HCT116 (cell line): ENCODE measurements at regions not wholly inside any gene's neighbourhood (a gene's known extent, or its start where the extent isn't known, plus 50 kb on each side); places are given as distances from the start of the nearest gene placed in this dataset.

Experiments
- ATAC-seq: fragments of 200-7000 bp; cut with Tn5 transposase; 2 replicates; pipeline ENCODE4 v1.9.1; 2020; ENCODE audit warnings: mild to moderate bottlenecking, moderate library complexity
- BruUV-seq: library from RNA; stranded (reverse); fragments of 400-500 nt; replicated peaks from 2 replicates; lab custom pipeline; 2021; lab: Mats Ljungman, UMichigan
- CTCF ChIA-PET: fragments of 300-600 bp; sonication (Branson Sonifier 250); formaldehyde crosslinking; loops from one replicate; lab custom pipeline; 2021; ENCODE audit warnings: antibody characterized with exemption; lab: Charles Lee
- POLR2A ChIA-PET: fragments of 300-600, 350-600 bp; sonication (Branson Sonifier 250); formaldehyde crosslinking; loops from one replicate; lab custom pipeline; 2021; ENCODE audit warnings: antibody characterized with exemption; lab: Charles Lee
- RAD21 ChIA-PET, 2 experiments: fragments of 300-600 bp; sonication (Branson Sonifier 250); formaldehyde crosslinking; loops; one replicate each; lab custom pipeline; 2023; ENCODE audit warnings: low total read pairs in 2 of 2; ENCODE audit not compliant: uncharacterized antibody in 2 of 2, unreplicated experiment in 2 of 2, low non-redundant PET in 1 of 2; lab: Charles Lee
- DNase-seq: peaks from one replicate; pipeline ENCODE4 v3.0.0-alpha.2; 2010; ENCODE audit warnings: low read depth, low spot score
- H2AFZ ChIP-seq: fragments of 200-600 bp; shearing (Covaris generic), sonication (generic); 2 replicates; pipeline ENCODE4 v1.6.1; 2017; ENCODE audit warnings: low read depth, mixed run types, mixed read lengths, antibody characterized with exemption, low read length; ENCODE audit not compliant: poor library complexity, severe bottlenecking
- H3K27ac ChIP-seq: 2 replicates; pipeline ENCODE4 v1.5.1; 2012; ENCODE audit warnings: low read depth, low read length
- H3K27me3 ChIP-seq: fragments of 200-600 bp; sonication (generic); 2 replicates; pipeline ENCODE4 v1.6.1; 2016; ENCODE audit warnings: mixed run types, low read length, mixed read lengths; ENCODE audit not compliant: insufficient read depth
- H3K36me3 ChIP-seq, 2 experiments: fragments of 200-500 bp in 1 of 2; fragments of 200-600 bp in 1 of 2; sonication (Bioruptor generic) in 1 of 2; sonication (generic) in 1 of 2; 2 replicates each; pipeline versions ENCODE4 v1.5.1 to v1.6.1; 2014 to 2016; ENCODE audit warnings: low read length in 2 of 2, inconsistent platforms in 1 of 2, mixed read lengths in 1 of 2, mixed run types in 1 of 2; ENCODE audit not compliant: insufficient read depth in 2 of 2, control insufficient read depth in 1 of 2
- H3K4me1 ChIP-seq, 2 experiments: fragments of 200-600 bp in 1 of 2; sonication (generic) in 1 of 2; 2 replicates each; pipeline versions ENCODE4 v1.5.1 to v1.6.1; 2012 to 2017; ENCODE audit warnings: low read length in 2 of 2, inconsistent platforms in 1 of 2, mild to moderate bottlenecking in 1 of 2, mixed read lengths in 1 of 2, mixed run types in 1 of 2, moderate library complexity in 1 of 2; ENCODE audit not compliant: insufficient read depth in 2 of 2, control insufficient read depth in 1 of 2
- H3K4me2 ChIP-seq: fragments of 200-600 bp; sonication (generic); 2 replicates; pipeline ENCODE4 v1.6.1; 2017; ENCODE audit warnings: mixed run types, low read length, mixed read lengths
- H3K4me3 ChIP-seq, 2 experiments: fragments of 200-600 bp in 1 of 2; sonication (generic) in 1 of 2; replicated peaks in 1 of 2; 2 replicates each; pipeline ENCODE4 v1.5.1; 2011 to 2016; ENCODE audit warnings: low read length in 2 of 2, control low read depth in 1 of 2, low read depth in 1 of 2, mild to moderate bottlenecking in 1 of 2, mixed read lengths in 1 of 2, mixed run types in 1 of 2
- H3K79me2 ChIP-seq: fragments of 200-600 bp; sonication (generic); 2 replicates; pipeline ENCODE4 v1.6.1; 2017; ENCODE audit warnings: mild to moderate bottlenecking, mixed run types, low read length, moderate library complexity, mixed read lengths; ENCODE audit not compliant: insufficient read depth
- H3K9ac ChIP-seq: fragments of 200-600 bp; sonication (generic); 2 replicates; pipeline ENCODE4 v1.6.1; 2016; ENCODE audit warnings: low read length, mixed read lengths
- H3K9me2 ChIP-seq: fragments of 200-600 bp; sonication (generic), shearing (Covaris generic); 2 replicates; pipeline ENCODE4 v1.6.1; 2017; ENCODE audit warnings: mixed run types, mild to moderate bottlenecking, moderate library complexity; ENCODE audit not compliant: insufficient read depth
- H3K9me3 ChIP-seq, 2 experiments: fragments of 200-500 bp in 1 of 2; fragments of 200-600 bp in 1 of 2; sonication (Bioruptor generic) in 1 of 2; sonication (generic) in 1 of 2; 2 replicates each; pipeline ENCODE4 v1.6.1; 2014 to 2017; ENCODE audit warnings: low read length in 2 of 2, mixed read lengths in 2 of 2, inconsistent platforms in 1 of 2, low read depth in 1 of 2, mild to moderate bottlenecking in 1 of 2, mixed run types in 1 of 2, moderate library complexity in 1 of 2; ENCODE audit not compliant: control insufficient read depth in 1 of 2, insufficient read depth in 1 of 2
- H4K20me1 ChIP-seq: fragments of 200-600 bp; sonication (generic), shearing (Covaris generic); 2 replicates; pipeline ENCODE4 v1.6.1; 2017; ENCODE audit warnings: mixed run types, mild to moderate bottlenecking, moderate library complexity; ENCODE audit not compliant: insufficient read depth
- CEBPB ChIP-seq: IDR thresholded peaks from 2 replicates; pipeline ENCODE4 v1.6.1; 2012; ENCODE audit warnings: low read depth
- CTCF ChIP-seq, 3 experiments: fragments of 200-600 bp in 1 of 3; sonication (generic) in 1 of 3; IDR thresholded peaks in 2 of 3; conservative IDR thresholded peaks in 1 of 3; 2 replicates each; pipeline ENCODE4 v1.5.1; 2012 to 2017; ENCODE audit warnings: low read depth in 2 of 3, low read length in 2 of 3, antibody characterized with exemption in 1 of 3, borderline replicate concordance in 1 of 3, control low read depth in 1 of 3, mild to moderate bottlenecking in 1 of 3, mixed read lengths in 1 of 3, mixed run types in 1 of 3, moderate library complexity in 1 of 3; ENCODE audit not compliant: insufficient read depth in 1 of 3
- ELF1 ChIP-seq: IDR thresholded peaks from 2 replicates; pipeline ENCODE4 v1.6.1; 2012; ENCODE audit warnings: low read depth, borderline replicate concordance
- EZH2 ChIP-seq: fragments of 200-600 bp; sonication (generic); IDR thresholded peaks from 2 replicates; pipeline ENCODE4 v1.6.1; 2017; ENCODE audit warnings: antibody characterized with exemption, mixed run types
- FOSL1 ChIP-seq: IDR thresholded peaks from 2 replicates; pipeline ENCODE4 v1.6.1; 2012; ENCODE audit warnings: low read depth
- JUND ChIP-seq: IDR thresholded peaks from 2 replicates; pipeline ENCODE4 v1.6.1; 2012
- MAX ChIP-seq: IDR thresholded peaks from 2 replicates; pipeline ENCODE4 v1.6.1; 2012
- POLR2A ChIP-seq: IDR thresholded peaks from 2 replicates; pipeline ENCODE4 v1.7.0; 2011; ENCODE audit warnings: borderline replicate concordance; ENCODE audit not compliant: insufficient read depth, insufficient read length; ENCODE audit errors: extremely low read depth
- POLR2AphosphoS5 ChIP-seq: IDR thresholded peaks from 2 replicates; pipeline ENCODE4 v1.6.1; 2011; ENCODE audit warnings: mild to moderate bottlenecking, low read depth, low read length, moderate library complexity
- RAD21 ChIP-seq: IDR thresholded peaks from 2 replicates; pipeline ENCODE4 v1.6.1; 2012; ENCODE audit warnings: low read depth, mild to moderate bottlenecking
- SP1 ChIP-seq: IDR thresholded peaks from 2 replicates; pipeline ENCODE4 v1.6.1; 2012; ENCODE audit warnings: low read depth
- SRF ChIP-seq: IDR thresholded peaks from 2 replicates; pipeline ENCODE4 v1.6.1; 2012; ENCODE audit warnings: low read depth
- TCF7L2 ChIP-seq: IDR thresholded peaks from 2 replicates; pipeline ENCODE4 v1.7.0; 2011; ENCODE audit warnings: borderline replicate concordance, inconsistent platforms; ENCODE audit not compliant: insufficient read depth, insufficient read length; ENCODE audit errors: extremely low read depth
- YY1 ChIP-seq: IDR thresholded peaks from 2 replicates; pipeline ENCODE4 v1.6.1; 2011; ENCODE audit warnings: low read length, low read depth, moderate library complexity, mild to moderate bottlenecking; ENCODE audit not compliant: insufficient replicate concordance; ENCODE audit errors: extremely low read depth
- ZFX ChIP-seq: fragments of 450-650 bp; IDR thresholded peaks from 2 replicates; pipeline ENCODE4 v1.6.1; 2017
- ZNF274 ChIP-seq: fragments of 200-500 bp; sonication (Bioruptor generic); IDR thresholded peaks from 2 replicates; pipeline ENCODE4 v1.6.1; 2014; ENCODE audit warnings: mild to moderate bottlenecking, low read depth, low read length, inconsistent platforms
- intact Hi-C: fragments of 100-400 bp; cut with micrococcal nuclease; formaldehyde crosslinking; loops from 2 replicates; pipeline ENCODE4 v1.10.0; 2022
- TF ChIP-seq, protein P1 (sequence below): IDR thresholded peaks from 2 replicates; pipeline ENCODE4 v1.6.1; 2012
- TF ChIP-seq, protein P2 (sequence below): IDR thresholded peaks from 2 replicates; pipeline ENCODE4 v1.6.1; 2012; ENCODE audit warnings: low read depth

- POLR2A ChIA-PET: no interaction called here
- no peaks in the 10 kb centered on the region for H3K9me3 ChIP-seq
- H3K27me3 ChIP-seq: no peaks in the 10 kb centered on the region
- CTCF ChIA-PET: no interaction called here
- H3K4me2 ChIP-seq: no peak overlapping the region
- no peaks in the 10 kb centered on the region for H3K4me1 ChIP-seq
- no peak for DNase-seq
- TF ChIP-seq, protein P1, sequence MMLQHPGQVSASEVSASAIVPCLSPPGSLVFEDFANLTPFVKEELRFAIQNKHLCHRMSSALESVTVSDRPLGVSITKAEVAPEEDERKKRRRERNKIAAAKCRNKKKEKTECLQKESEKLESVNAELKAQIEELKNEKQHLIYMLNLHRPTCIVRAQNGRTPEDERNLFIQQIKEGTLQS: no peak
- TF ChIP-seq, protein P2, sequence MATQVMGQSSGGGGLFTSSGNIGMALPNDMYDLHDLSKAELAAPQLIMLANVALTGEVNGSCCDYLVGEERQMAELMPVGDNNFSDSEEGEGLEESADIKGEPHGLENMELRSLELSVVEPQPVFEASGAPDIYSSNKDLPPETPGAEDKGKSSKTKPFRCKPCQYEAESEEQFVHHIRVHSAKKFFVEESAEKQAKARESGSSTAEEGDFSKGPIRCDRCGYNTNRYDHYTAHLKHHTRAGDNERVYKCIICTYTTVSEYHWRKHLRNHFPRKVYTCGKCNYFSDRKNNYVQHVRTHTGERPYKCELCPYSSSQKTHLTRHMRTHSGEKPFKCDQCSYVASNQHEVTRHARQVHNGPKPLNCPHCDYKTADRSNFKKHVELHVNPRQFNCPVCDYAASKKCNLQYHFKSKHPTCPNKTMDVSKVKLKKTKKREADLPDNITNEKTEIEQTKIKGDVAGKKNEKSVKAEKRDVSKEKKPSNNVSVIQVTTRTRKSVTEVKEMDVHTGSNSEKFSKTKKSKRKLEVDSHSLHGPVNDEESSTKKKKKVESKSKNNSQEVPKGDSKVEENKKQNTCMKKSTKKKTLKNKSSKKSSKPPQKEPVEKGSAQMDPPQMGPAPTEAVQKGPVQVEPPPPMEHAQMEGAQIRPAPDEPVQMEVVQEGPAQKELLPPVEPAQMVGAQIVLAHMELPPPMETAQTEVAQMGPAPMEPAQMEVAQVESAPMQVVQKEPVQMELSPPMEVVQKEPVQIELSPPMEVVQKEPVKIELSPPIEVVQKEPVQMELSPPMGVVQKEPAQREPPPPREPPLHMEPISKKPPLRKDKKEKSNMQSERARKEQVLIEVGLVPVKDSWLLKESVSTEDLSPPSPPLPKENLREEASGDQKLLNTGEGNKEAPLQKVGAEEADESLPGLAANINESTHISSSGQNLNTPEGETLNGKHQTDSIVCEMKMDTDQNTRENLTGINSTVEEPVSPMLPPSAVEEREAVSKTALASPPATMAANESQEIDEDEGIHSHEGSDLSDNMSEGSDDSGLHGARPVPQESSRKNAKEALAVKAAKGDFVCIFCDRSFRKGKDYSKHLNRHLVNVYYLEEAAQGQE: no peak
- TF ChIP-seq SP1: no peak
- TF ChIP-seq FOSL1: no peak
- no peak for TF ChIP-seq ELF1
- TF ChIP-seq POLR2AphosphoS5: no peak
- no peak for TF ChIP-seq TCF7L2
- no peak for TF ChIP-seq SRF
- no peak for TF ChIP-seq RAD21
- no peak for TF ChIP-seq CEBPB
- TF ChIP-seq MAX: no peak
- no peak for TF ChIP-seq ZFX
- TF ChIP-seq CTCF (IDR thresholded peaks at IDR 0.05 in 2 of 3, conservative IDR thresholded peaks at IDR 0.05 in 1 of 3; ENCODE audit: borderline replicate concordance in 1 of 3, insufficient read depth in 1 of 3, low read depth in 2 of 3, low read length in 2 of 3): no peak
- no peak for TF ChIP-seq EZH2
- no peak for TF ChIP-seq ZNF274
- TF ChIP-seq YY1: no peak
- TF ChIP-seq JUND: no peak
- TF ChIP-seq POLR2A: no peak
- TF ChIP-seq, all 23 proteins: peak for 0
- no peak overlapping the region for H2AFZ ChIP-seq
- no peaks in the 10 kb centered on the region for H3K79me2 ChIP-seq
- H3K4me3 ChIP-seq: no peak overlapping the region
- no peaks in the 10 kb centered on the region for H3K9me2 ChIP-seq
- H4K20me1 ChIP-seq: no peaks in the 10 kb centered on the region
- RAD21 ChIA-PET: no interaction called here
- no TSS peak for BruUV-seq
- intact Hi-C loops: no loop called here
- H3K36me3 ChIP-seq: no peaks in the 10 kb centered on the region
- ATAC-seq: no peak
- H3K27ac ChIP-seq: no peak overlapping the region
- no peak overlapping the region for H3K9ac ChIP-seq
Measured at GRCh38 chrX:40834225-40834624, 98.9 kb upstream of the MED14 start.
